Kidney (tissue), 13 donors: ENCODE measurements at regions not wholly inside any gene's neighbourhood (a gene's known extent, or its start where the extent isn't known, plus 50 kb on each side); places are given as distances from the start of the nearest gene placed in this dataset.

ENCODE experiments used
- DNase-seq, 5 donors: peaks; one replicate each; pipeline ENCODE4 v3.0.0-alpha.2; 2013 to 2020
- FAIRE-seq: peaks from 2 replicates; lab custom pipeline; 2012; peaks lifted over from hg19 to GRCh38; lab: Jason Lieb, UNC
- H3K27ac ChIP-seq, 2 donors: one replicate each; pipeline ENCODE4 v1.7.0; 2013; ENCODE audit warnings: low read depth in 2 of 2, low read length in 2 of 2, inconsistent platforms in 1 of 2
- H3K27me3 ChIP-seq: one replicate; pipeline ENCODE4 v1.7.1; 2013; ENCODE audit warnings: low read length, inconsistent platforms; ENCODE audit not compliant: control insufficient read depth, insufficient read depth
- H3K36me3 ChIP-seq, 3 donors: one replicate each; pipeline versions ENCODE4 v1.7.0 to v1.7.1; 2013; ENCODE audit warnings: low read length in 3 of 3, control low read depth in 1 of 3, inconsistent platforms in 1 of 3; ENCODE audit not compliant: insufficient read depth in 3 of 3, control insufficient read depth in 2 of 3
- H3K4me1 ChIP-seq, 3 donors: one replicate each; pipeline versions ENCODE4 v1.7.0 to v1.7.1; 2013; ENCODE audit warnings: low read length in 3 of 3, inconsistent platforms in 1 of 3, low read depth in 1 of 3; ENCODE audit not compliant: control insufficient read depth in 2 of 3, insufficient read depth in 2 of 3
- H3K4me3 ChIP-seq, 3 donors: one replicate each; pipeline versions ENCODE4 v1.7.0 to v1.8.1; 2013; ENCODE audit warnings: low read length in 3 of 3, control low read depth in 1 of 3, inconsistent platforms in 1 of 3
- H3K9ac ChIP-seq, 3 donors: one replicate each; pipeline versions ENCODE4 v1.7.0 to v1.7.1; 2013; ENCODE audit warnings: low read length in 3 of 3, control low read depth in 1 of 3, inconsistent platforms in 1 of 3
- H3K9me3 ChIP-seq, 3 donors: one replicate each; pipeline versions ENCODE4 v1.7.0 to v1.7.1; 2013; ENCODE audit warnings: low read length in 3 of 3, control low read depth in 1 of 3, inconsistent platforms in 1 of 3; ENCODE audit not compliant: control insufficient read depth in 2 of 3, insufficient read depth in 1 of 3
- CTCF ChIP-seq: IDR thresholded peaks from 3 replicates; pipeline ENCODE4 v1.5.1; 2012; ENCODE audit warnings: mild to moderate bottlenecking, moderate library complexity, borderline replicate concordance; ENCODE audit not compliant: insufficient read depth; ENCODE audit errors: extremely low read depth
- intact Hi-C: fragments of 100-400 bp; cut with DNase I; formaldehyde crosslinking; loops from one replicate; pipeline ENCODE4 v1.11.1; 2022
- donor health status: control.
- donor health status: control.
- donor health status: control.
- donor health status: control.
- donor health status: control.
- donor health status: DM: yes; HTN: yes; CAD: no.
- donor health status: Normal renal cell carcinoma (clear cell type).

DNA sequence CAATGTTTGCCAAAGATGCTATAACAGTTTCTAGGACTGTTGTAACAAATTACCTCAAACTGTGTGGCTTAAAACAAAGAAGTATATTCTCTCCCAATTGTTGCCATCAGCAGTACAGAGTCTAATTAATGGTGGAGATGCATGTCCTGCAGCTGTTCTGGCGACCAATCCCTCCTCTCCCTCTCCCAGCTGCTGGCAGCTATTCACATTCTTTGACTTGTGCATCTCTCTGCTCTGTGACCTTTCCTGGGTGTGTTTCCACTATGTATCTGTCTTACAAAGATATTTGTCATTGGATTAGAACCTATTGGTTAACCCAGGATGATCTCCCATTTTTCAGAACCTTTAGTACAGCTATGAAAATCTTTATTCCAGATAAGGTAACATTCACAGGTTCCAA lies 561.7 kb upstream of the POM121L12 start:
- Histone ChIP-seq H3K4me1 (no peaks in the 10 kb centered on the region), H3K9ac (no peak overlapping the region), H3K27ac (no peak overlapping the region), H3K36me3 (no peaks in the 10 kb centered on the region), H3K4me3 (no peak overlapping the region), H3K27me3 (no peaks in the 10 kb centered on the region), H3K9me3 (no peaks in the 10 kb centered on the region)
- FAIRE-seq (no peak), DNase-seq (no peak)
- intact Hi-C loops = no loop called here
- no peak for TF ChIP-seq CTCF

GRCh38 chr7:52472006-52472620 lies 563.3 kb upstream of the POM121L12 start:
- Histone ChIP-seq H3K27me3 (no peaks in the 10 kb centered on the region), H3K36me3 (no peaks in the 10 kb centered on the region), H3K9ac (no peak overlapping the region), H3K9me3 (no peaks in the 10 kb centered on the region), H3K4me3 (no peak overlapping the region), H3K27ac (no peak overlapping the region), H3K4me1 (no peaks in the 10 kb centered on the region)
- DNase-seq (no peak), FAIRE-seq (no peak)
- TF ChIP-seq CTCF = no peak
- intact Hi-C loops = no loop called here

- H3K9me3 ChIP-seq = no peaks in the 10 kb centered on the region
- FAIRE-seq (no peak), DNase-seq (no peak)
- intact Hi-C loops = no loop called here
- no peak overlapping the region for H3K27ac ChIP-seq
- no peak for TF ChIP-seq CTCF
- H3K9ac ChIP-seq = no peak overlapping the region
- H3K4me3 ChIP-seq = no peak overlapping the region
- H3K36me3 ChIP-seq = no peaks in the 10 kb centered on the region
- H3K27me3 ChIP-seq = no peaks in the 10 kb centered on the region
- H3K4me1 ChIP-seq = no peaks in the 10 kb centered on the region
These were observed 570.2 kb upstream of the POM121L12 start for GRCh38 chr7:52465216-52465615.

- no peak for FAIRE-seq
- no peak overlapping the region for H3K4me3 ChIP-seq
- H3K27me3 ChIP-seq = no peaks in the 10 kb centered on the region
- no peak overlapping the region for H3K27ac ChIP-seq
- H3K36me3 ChIP-seq = no peaks in the 10 kb centered on the region
- TF ChIP-seq CTCF = no peak
- no peak for DNase-seq
- no peak overlapping the region for H3K9ac ChIP-seq
- intact Hi-C loops = no loop called here
- no peaks in the 10 kb centered on the region for H3K4me1 ChIP-seq
- H3K9me3 ChIP-seq = no peaks in the 10 kb centered on the region
These were observed 572.1 kb upstream of the POM121L12 start for GRCh38 chr7:52463341-52463740.
